ENCODE measurements at regions not wholly inside any gene's neighbourhood (a gene's known extent, or its start where the extent isn't known, plus 50 kb on each side); places are given as distances from the start of the nearest gene placed in this dataset.

DNA sequence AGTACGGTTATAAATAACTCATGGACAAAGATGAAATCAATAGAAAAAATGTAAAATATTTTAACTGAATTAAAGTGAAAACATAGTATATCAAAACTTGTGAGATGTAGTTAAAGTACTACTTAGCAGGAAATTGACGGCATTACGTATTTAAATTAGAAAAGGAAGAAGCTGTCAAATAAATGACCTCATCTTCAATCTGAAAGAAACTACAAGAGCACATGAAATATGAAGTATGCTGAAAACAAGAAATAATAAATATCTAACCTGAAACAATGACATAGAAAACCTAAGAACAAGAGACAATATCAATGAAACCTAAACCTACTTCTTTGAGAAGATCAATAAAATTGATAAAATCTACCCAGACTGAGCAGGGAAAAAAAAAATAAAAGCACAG, 122.2 kb upstream of the PDE4B start:
- DNase-seq (ENCODE audit: low read depth in 2 of 3, low spot score in 2 of 3), result no peak

DNA sequence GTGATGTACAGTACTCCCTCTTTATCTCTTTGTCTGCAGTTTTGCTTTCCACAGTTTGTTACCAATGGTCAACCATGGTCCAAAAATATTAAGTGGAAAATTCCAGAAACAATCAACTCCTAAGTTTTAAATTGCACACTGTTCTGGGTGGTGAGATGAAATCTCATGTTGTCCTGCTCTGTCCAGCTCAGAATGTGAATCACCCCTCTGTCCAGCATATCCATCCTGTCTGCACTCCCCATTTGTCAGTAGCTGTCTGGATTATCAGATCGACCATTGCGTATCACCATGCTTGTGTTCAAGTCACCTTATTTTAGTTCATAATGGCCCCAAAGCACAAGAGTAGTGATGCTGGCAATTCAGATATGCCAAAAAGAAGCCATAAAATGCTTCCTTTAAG, 118.2 kb upstream of the PDE4B start:
- DNase-seq (ENCODE audit: low read depth in 2 of 3, low spot score in 2 of 3), result no peak

DNA sequence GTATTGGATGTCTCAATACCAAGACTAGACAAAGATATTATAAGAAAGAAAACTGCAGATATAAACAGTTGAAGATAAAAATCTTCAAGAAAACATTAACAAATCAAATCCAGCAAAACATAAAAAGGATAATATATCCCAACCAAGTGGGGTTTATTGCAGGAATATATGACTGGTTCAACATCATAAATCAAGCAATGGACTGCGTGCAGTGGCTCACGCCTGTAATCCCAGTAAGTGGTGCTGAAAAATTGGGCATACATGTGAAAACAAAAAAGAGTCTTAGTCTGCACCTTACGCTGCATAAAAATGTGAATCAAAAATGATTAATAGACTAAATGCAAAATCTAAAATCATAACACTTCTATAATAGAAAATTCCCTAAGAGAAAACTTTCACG, 112.9 kb upstream of the PDE4B start:
- DNase-seq (ENCODE audit: low read depth in 2 of 3, low spot score in 2 of 3), result no peak

DNA sequence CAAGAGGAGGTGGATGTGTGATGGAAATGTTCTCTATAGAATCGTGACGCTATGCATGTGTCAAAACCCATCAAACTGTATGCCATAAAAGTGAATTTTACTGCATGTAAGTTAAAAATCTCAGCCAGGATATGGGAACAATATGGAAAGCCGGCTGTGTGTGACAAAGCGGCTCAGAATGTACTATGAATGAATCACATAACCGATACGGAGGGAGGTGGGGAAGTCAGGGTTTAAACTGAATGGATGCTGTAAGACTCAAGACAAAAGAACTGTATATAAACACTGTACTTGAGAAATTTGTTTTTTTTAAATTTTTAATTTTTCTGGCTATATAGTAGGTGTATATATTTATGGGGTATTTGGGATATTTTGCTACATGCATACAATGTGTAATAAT, 111.6 kb upstream of the PDE4B start:
- no peak for DNase-seq (ENCODE audit: low read depth in 2 of 3, low spot score in 2 of 3)

DNA sequence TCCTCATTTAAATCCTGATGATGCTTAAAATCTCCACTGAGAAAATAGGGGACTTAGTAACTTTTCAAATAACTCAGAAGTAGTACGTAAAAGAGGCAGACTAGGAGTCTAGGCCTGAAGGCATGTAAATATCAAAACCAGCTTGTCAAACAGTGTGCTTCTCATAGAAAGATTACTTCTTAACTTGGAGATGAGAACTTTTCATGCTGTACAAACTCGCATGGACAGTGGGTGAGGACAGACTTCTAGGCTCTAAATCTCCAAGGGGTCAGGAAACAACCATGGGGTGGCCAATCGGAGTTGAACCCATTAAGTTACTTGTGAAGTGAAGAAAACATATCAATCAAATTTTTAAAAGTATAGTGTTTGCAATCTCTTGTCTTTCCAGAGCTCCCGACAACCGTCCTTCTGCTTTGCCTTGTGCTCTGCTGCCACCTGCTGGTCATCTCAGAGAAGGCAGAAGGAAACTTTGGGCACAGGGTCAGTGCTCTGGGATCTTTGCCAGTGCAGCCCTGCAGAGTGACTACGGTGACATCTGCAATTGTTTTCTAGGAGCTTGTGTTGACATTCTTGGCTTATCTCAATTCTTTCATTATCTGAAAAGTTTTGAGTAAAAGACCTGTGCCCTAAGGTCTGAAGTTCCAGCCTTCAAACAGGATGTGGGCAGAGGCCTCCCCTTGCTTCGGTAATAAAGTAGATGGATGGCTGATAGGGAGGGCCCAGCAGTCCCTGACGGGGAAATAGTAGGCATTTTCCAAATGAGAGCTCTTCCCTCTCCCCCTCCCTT, 105.1 kb upstream of the PDE4B start:
- DNase-seq (ENCODE audit: low read depth in 2 of 3, low spot score in 2 of 3), result peak; percentile 25 to 79 (median 76)

DNA sequence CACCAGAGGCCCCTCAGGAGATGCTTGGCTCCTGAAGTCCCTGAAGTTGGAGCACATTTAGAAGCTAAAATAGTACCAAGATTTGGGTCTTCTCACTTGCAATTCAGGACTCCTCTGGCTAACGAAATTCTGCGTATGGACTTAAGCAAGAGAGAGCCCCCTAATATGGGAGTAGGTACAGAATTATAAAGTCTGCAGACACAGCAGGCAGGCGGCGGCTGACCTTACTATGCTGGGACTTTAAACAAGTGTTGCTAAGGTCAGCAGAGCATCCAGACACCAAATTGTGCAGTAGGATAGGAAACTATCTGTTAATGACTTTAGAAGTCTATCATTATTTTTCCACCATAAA, 104.5 kb upstream of the PDE4B start:
- DNase-seq (ENCODE audit: low read depth in 2 of 3, low spot score in 2 of 3), result no peak

DNA sequence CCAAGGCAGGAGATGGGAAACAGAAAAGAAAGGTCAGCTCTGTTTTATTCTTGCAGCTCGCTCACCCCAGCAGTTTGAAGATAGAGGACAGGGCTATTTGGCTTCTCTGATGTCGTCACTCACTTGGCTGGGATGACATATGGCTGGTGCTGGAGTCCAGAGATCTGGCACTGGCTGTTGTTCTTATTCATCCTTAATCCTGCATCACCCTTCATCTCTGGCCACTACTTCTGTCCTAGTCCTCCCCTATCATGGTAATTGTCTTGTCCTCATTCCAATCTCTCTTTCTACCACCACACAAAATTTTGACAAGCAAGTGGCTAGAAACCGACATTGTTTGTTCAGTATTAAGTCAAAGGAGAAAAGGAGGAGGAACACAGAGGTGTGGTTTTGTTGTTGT, 103.8 kb upstream of the PDE4B start:
- no peak for DNase-seq (ENCODE audit: low read depth in 2 of 3, low spot score in 2 of 3)

DNA sequence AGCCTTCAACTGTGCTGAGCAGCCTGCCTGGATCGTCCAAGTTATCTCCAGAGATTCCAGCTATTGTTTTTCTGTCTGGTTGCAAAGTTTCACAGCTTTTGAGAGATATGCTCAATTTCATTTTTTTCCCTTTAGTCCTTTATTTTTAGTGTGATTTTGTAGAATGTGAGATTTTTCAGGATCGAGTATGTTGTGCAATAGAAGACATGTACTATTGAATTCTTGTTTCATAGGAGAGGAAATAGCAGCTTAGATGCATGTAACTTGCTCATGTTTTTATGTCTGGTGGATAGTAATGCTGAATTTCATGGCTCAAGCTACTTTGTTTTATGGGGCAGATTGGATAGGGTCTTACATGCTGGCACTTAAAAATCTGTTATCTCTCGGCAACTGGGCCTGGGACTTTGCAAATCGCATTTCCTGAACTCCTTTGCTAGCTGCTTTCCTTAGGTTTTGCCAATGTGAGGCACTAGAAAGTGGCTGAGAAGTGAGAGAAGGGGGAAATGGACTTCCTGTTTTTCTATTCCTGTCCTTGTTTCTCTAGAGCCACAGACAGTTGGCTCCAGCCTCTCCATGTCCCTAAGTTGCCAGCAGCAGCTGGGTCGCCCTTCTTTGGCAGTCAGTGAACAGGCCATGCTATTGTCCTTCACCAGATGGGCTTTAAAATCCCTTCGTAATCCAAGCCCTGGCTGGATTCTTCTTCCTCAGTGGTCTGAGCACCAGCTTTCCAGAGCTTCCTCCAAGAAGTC, 101.4 kb upstream of the PDE4B start:
- no peak for DNase-seq (ENCODE audit: low read depth in 2 of 3, low spot score in 2 of 3)

DNA sequence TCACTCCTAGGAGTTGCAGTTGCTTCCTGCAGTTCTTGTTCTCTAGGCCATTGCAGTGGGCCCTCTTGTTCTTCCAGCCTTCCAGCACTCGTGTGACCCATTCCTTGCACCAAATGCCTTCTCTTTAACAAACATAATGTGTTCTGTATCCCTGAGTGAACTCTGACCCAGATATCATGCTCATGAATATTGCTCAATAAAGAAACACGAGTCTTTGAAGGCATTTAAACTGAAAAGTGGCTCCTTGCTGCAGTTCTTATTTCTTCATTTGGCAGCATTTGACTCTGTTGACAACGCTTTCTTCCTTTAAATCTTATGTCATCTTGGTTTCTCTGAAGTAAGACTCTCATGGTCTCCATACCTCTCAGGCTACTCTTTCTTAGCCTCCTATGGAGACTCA, 100.7 kb upstream of the PDE4B start:
- no peak for DNase-seq (ENCODE audit: low read depth in 2 of 3, low spot score in 2 of 3)

DNA sequence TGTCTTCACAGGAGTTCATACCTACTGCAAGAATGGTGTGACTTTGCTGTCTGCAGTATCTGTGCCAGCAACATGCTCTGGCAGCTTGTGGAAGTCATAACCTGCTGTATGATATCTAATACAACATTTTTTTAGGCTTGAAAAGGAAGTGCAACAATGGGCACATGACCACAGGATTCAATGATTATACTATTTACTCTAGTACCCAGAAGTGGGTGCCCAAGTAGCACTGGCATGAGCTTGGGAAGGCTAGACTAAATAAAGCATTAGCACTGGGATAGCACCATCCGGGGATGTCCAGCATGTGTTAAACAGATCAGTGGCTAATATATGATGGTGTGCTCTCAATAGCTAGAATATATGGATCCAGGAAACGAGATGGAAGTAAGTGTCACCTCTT, 98.6 kb upstream of the PDE4B start:
- no peak for DNase-seq (ENCODE audit: low read depth in 2 of 3, low spot score in 2 of 3)

DNA sequence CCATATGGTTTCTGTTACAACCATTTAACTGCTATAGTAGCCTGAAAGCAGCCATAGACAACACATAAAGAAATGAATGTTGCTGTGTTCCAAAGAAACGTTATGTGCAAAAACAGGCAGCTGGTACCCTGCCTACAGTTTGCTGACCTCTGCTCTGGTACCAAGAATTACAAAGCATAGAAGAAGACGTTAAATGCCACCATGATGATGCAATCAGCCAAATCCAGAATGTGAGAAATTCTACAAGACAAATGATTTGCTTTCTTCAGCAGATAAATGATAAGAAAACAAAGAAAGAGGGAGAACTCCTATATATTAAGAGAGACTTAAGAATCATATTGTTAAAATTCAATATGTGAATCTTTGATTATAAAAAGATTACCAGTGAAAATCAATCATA, 97.8 kb upstream of the PDE4B start:
- no peak for DNase-seq (ENCODE audit: low read depth in 2 of 3, low spot score in 2 of 3)

DNA sequence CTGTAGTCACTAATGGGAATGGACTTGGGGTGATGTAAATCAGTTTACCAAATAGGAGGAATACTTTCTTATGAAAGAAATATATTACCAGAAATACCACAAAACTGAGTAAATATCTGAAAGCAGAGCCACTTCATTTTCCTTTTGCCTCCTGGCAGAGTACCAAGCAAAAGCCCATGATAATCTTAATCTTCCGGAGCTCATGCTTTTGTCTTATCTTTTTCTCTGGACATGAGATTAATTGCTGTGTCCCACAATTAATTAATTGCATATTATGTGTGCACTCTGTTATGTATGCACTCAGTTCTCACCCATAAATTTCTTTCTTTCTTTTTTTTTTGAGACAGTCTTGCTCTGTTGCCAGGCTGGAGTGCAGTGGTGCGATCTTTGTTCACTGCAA, 94.1 kb upstream of the PDE4B start:
- no peak for DNase-seq (ENCODE audit: low read depth in 2 of 3, low spot score in 2 of 3)

DNA sequence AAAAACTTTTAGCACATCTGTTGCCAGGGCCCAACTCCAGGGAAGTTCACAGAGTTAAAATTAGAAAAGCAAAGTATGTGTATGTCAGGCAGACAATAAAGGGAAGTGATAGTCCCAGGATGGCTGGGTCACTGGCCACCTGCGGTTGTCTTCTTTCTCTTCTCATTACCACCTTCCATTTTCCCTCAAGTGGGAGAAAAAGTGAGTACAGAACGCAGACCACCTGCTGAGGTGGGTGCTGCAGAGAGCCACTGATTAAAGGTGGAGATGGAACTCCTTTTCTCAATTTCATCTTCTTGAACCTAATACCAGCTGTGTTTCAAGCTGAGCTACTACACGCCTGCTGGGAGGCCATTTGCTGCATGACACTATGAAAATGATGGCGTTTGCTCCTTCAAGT, 88.8 kb upstream of the PDE4B start:
- DNase-seq (ENCODE audit: low read depth in 2 of 3, low spot score in 2 of 3), result no peak

DNA sequence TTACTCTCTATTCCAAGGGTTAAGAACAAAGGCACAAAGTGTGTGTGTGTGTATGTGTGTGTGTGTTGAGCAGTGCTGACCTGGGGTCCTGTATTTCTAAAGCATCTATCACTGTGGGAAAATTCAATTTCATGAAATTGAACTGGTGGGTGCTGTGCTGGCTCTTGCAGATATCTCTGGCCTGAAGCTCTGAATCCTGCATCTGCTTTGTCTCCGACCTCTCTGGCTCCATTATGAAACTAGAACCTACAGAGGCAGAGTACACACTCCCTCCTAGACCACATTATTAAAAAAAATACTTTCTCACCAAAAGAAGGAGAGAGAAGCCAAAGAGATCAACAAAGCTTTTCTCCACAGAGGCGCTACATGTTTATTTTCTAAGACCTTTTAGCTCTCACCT, 88.4 kb upstream of the PDE4B start:
- no peak for DNase-seq (ENCODE audit: low read depth in 2 of 3, low spot score in 2 of 3)

DNA sequence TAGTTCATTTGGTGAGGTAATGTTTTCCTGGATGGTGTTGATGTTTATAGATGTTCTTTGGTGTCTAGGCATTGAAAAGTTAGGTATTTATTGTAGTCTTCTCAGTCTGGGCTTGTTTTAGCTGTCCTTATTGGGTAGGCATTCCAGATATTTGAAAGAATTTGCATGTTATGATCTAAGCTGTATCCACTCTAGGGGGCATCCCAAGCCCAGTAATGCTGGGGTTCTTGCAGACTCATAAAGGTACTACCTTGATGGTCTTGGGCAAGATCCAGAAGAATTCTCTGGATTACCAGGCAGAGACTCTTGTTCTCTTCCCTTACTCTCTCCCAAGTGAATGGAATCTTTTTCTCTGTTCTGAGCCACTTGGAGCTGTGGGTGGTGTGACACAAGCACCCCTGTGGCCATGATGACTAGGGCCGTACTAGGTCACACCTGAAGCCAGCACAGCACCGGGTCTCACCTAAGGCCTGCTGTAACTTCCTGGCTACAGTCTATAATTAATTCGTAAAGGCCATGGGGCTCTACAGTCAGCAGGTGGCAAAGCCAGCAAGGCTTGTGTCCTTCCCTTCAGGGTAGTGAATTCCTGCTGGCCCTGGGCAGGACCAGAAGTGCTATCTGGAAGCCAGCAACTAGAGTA, 74.8 kb upstream of the PDE4B start:
- no peak for DNase-seq (ENCODE audit: low read depth in 2 of 3, low spot score in 2 of 3)

DNA sequence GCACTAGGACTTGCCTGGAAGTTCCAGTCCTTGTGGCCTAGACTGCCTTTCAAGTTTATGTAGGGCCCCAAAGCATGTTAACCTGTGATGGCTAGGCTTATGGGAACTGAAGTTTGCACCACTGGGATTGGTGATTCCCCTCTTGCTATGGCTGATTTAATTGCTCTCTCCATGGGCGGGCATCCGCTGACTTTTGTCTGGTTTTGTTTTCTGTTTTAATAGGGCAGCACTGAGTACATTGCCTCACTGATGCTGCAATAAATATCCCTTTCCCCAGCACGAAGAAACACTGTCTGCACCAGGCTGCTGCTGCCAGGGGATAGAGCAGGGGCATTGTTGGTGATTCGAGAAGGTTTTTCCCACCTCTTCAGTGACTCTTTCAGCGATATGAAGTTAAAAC, 73.3 kb upstream of the PDE4B start:
- no peak for DNase-seq (ENCODE audit: low read depth in 2 of 3, low spot score in 2 of 3)

DNA sequence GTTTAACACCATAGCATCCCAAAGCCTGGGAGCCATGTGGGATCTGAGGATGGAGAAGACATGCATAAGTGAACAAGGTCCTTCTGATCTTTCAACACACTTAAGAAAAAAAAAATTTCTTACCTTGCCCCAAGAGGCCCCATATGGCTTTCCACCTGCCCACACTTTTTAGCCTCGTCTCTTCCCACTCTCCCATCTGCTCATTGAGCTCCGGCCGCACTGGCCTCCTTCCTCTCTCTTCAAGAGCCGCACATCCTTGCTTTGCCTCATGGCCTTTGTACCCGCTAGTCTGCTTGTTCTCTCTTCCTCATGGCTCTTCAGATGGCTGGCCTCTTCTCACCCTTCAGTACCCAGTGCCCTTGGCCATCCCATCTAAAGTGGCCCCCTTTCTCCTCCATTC, 70.2 kb upstream of the PDE4B start:
- no peak for DNase-seq (ENCODE audit: low read depth in 2 of 3, low spot score in 2 of 3)

DNA sequence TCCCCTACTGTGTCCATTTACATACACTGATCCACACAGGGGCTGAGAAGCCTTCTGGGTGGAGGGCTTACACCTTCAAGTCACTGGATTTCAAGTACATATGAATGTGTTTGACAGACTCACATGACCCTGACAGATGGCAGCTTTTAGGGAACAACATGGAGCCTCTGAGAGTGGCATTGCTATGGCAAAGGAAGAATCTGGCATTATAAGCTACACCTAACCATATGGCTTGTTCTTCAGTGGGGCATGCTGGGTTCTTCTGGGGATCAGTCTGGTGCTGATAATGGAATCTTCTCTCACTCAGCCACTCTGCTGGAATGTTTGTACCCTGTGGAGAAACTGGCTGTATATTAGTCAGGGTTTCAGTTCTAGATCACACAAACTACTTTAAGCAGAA, 68.5 kb upstream of the PDE4B start:
- DNase-seq (ENCODE audit: low read depth in 2 of 3, low spot score in 2 of 3), result no peak

DNA sequence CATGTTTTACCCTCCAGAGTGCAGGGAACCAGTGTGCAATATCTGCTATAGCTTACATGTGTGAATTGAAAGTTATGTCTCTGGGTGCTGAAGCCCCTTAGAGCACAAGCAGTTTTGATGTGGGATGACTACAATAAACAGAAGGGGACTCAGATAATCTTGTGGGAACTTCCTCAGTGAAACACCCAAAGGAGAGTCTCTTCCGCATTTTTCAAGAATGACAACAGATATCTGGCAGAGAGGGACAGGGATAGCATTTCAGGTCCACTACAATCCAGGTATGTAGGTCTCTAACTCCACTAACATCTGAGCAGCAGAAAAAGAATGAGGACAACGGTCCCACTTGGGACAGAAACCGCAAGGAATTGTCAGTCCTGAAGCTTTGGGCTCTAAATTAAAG, 67.6 kb upstream of the PDE4B start:
- no peak for DNase-seq (ENCODE audit: low read depth in 2 of 3, low spot score in 2 of 3)

DNA sequence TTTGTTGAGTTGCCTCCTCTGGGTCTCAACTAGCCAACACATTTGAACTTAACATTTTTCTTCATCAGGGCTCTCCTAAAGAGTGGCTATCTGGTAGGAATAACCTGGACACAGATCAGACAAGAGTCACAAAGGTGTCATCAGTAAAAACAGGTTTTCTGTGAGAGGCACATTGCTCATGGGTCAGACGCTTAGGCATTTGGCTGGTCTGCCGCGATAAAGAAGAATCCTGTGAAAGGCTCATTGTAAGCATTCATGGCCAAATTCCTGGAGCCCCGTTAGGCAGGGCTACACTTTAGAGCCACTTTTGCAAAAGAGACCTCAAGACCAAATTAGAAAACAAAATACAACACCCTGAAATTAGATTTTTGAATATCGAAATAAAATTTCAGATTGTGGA, 64.2 kb upstream of the PDE4B start:
- no peak for DNase-seq (ENCODE audit: low read depth in 2 of 3, low spot score in 2 of 3)

DNA sequence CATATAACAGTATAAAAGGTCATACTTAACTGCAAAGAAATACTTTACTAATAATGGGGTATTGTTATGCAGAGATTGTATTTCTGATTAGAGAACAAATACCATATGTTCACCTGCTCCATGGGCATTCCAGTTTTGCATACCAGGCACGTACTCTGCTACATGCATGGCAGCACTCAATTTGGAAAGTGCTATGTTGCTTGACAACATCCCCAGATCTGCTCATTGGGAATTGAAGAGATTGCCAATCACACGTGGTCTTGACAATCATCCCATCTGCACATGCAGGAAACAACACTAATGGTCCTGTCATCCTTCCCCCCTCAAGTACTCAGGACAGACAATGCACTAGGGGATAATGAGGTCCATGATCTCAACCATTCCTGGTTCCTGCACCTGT, 63.4 kb upstream of the PDE4B start:
- no peak for DNase-seq (ENCODE audit: low read depth in 2 of 3, low spot score in 2 of 3)

DNA sequence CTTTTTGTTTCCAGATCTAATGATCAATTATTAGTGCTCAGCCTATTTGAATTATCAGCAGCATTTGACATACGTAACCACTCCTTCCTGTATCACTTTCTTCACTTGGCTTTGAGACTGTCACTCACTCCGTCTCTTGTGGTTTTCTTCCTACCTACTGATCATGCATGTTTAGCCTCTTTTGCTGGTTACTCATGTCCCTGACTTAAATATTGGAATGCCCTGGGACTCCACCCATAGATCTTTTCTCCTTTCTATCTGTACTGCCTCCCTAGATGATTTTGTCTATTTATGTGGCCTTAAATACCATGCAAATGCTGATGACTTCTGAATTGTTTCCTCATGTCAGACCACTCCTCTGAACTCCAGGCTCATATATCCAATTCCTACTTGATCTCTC, 57.7 kb upstream of the PDE4B start:
- no peak for DNase-seq (ENCODE audit: low read depth in 2 of 3, low spot score in 2 of 3)

DNA sequence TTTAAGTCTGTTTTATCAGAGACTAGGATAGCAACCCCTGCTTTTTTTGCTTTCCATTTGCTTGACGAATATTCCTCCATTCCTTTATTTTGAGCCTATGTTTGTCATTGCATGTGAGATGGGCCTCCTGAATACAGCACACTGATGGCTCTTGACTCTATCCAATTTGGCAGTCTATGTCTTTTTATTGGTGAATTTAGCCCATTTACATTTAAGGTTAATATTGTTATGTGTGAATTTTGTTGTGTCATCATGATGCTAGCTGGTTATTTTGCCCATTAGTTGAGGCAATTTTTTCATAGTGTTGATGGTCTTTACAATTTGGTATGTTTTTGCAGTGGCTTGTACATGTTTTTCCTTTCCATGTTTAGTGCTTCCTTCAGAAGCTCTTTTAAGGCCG, 50.7 kb upstream of the PDE4B start:
- DNase-seq (ENCODE audit: low read depth in 2 of 3, low spot score in 2 of 3), result no peak

All from activated CD8-positive, alpha-beta memory T cell treated with anti-CD3 and anti-CD28 coated beads for 48 hours (primary cell).